ENCODE measurements at regions not wholly inside any gene's neighbourhood (a gene's known extent, or its start where the extent isn't known, plus 50 kb on each side); places are given as distances from the start of the nearest gene placed in this dataset.

DNA sequence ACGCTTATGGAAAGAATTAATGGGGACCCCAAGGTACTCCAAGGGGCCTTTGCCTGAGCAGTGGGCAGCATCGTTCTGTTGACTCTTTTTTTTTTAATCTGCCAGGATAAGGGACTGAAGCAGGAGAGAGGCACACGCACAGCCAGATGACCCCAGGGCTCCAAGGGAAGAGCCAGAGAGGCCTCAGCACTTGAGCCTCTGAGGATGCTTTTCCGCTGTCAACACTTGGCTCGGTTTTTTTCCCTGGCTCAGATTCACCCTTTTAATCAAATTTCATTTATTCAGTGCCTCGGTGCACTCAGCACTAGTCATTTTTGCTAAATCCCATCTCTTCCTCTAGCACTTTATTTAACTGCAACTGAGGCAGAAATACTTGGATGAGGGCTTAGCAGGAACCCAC, 226.3 kb downstream of the FGF9 start:
- no peak for TF ChIP-seq POLR2A (IDR thresholded peaks at IDR 0.05)
- TF ChIP-seq, protein P1, sequence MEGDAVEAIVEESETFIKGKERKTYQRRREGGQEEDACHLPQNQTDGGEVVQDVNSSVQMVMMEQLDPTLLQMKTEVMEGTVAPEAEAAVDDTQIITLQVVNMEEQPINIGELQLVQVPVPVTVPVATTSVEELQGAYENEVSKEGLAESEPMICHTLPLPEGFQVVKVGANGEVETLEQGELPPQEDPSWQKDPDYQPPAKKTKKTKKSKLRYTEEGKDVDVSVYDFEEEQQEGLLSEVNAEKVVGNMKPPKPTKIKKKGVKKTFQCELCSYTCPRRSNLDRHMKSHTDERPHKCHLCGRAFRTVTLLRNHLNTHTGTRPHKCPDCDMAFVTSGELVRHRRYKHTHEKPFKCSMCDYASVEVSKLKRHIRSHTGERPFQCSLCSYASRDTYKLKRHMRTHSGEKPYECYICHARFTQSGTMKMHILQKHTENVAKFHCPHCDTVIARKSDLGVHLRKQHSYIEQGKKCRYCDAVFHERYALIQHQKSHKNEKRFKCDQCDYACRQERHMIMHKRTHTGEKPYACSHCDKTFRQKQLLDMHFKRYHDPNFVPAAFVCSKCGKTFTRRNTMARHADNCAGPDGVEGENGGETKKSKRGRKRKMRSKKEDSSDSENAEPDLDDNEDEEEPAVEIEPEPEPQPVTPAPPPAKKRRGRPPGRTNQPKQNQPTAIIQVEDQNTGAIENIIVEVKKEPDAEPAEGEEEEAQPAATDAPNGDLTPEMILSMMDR (IDR thresholded peaks at IDR 0.05), result no peak
- no peak for TF ChIP-seq POLR2AphosphoS5 (IDR thresholded peaks at IDR 0.05)
- TF ChIP-seq EP300 (IDR thresholded peaks at IDR 0.05), result no peak

Data from gastroesophageal sphincter (tissue), 3 donors.